ENCODE measurements at regions not wholly inside any gene's neighbourhood (a gene's known extent, or its start where the extent isn't known, plus 50 kb on each side); places are given as distances from the start of the nearest gene placed in this dataset.

DNA sequence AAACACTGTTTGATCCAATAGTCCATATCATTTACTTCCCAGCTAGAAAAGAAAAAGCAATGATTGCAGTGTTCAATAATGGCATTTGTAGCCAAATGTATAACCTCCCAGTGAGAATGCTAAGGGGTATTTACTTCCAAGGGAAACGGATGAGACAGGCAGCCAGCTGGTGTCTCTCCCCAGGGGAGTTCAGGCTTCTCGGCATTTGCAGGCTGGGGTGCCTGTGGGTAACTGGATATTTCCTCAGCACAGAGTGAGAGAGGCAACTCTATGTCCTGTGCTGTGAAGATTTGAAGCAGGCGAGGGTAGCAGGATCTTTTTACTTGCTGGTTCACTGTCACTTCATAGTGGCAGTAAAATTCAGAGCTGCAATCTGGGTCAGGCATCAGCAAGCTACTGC lies 1455.6 kb upstream of the TMEM132C start:
- TF ChIP-seq CTCF (IDR thresholded peaks at IDR 0.05; ENCODE audit: low read depth, low read length) (no peak), POLR2A (IDR thresholded peaks at IDR 0.05; ENCODE audit: extremely low read depth, insufficient read length) (no peak), MYC (IDR thresholded peaks at IDR 0.05; ENCODE audit: low read depth, low read length) (no peak)
- TF ChIP-seq, protein P1, sequence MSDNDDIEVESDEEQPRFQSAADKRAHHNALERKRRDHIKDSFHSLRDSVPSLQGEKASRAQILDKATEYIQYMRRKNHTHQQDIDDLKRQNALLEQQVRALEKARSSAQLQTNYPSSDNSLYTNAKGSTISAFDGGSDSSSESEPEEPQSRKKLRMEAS (IDR thresholded peaks at IDR 0.05; ENCODE audit: low read depth, low read length), result no peak
